HEK293 (cell line): ENCODE measurements at regions not wholly inside any gene's neighbourhood (a gene's known extent, or its start where the extent isn't known, plus 50 kb on each side); places are given as distances from the start of the nearest gene placed in this dataset.

Experiments
- CTCF ChIA-PET: fragments of 350-600 bp; formaldehyde crosslinking; extraction: SDS; loops from one replicate; lab custom pipeline; 2021; ENCODE audit warnings: antibody characterized with exemption; lab: Yijun Ruan, JAX
- POLR2A ChIA-PET: fragments of 300-600 bp; formaldehyde crosslinking; extraction: SDS; loops from one replicate; lab custom pipeline; 2020; ENCODE audit warnings: antibody characterized with exemption, inconsistent platforms; lab: Yijun Ruan, JAX
- H3K27ac ChIP-seq: fragments of 200-500 bp; sonication (Bioruptor generic); 2 replicates; pipeline ENCODE4 v1.5.1; 2014; ENCODE audit warnings: low read depth, low read length, control low read depth, inconsistent platforms; ENCODE audit errors: extremely low read depth
- H3K36me3 ChIP-seq, 2 experiments: fragments of 200-500 bp in 1 of 2; sonication (Bioruptor generic) in 1 of 2; 1 replicate in 1 of 2; 2 replicates in 1 of 2; pipeline ENCODE4 v1.5.1; 2014 to 2017; ENCODE audit warnings: inconsistent platforms in 2 of 2, low read length in 2 of 2; ENCODE audit not compliant: control insufficient read depth in 2 of 2, insufficient read depth in 1 of 2
- H3K4me1 ChIP-seq: fragments of 200-500 bp; sonication (Bioruptor generic); 2 replicates; pipeline ENCODE4 v1.5.1; 2014; ENCODE audit warnings: mild to moderate bottlenecking, low read length, inconsistent platforms; ENCODE audit not compliant: control insufficient read depth, insufficient read depth
- H3K4me3 ChIP-seq: 2 replicates; pipeline ENCODE4 v1.5.1; 2011; ENCODE audit warnings: low read depth, mild to moderate bottlenecking, control low read depth, low read length, moderate library complexity
- H3K9me3 ChIP-seq: fragments of 200-500 bp; sonication (Bioruptor generic); 2 replicates; pipeline ENCODE4 v1.5.1; 2014; ENCODE audit warnings: low read depth, low read length, inconsistent platforms; ENCODE audit not compliant: control insufficient read depth, insufficient read depth
- ATF2 ChIP-seq: fragments of 450-650 bp; formaldehyde crosslinking; IDR thresholded peaks from 2 replicates; pipeline ENCODE4 v1.5.1; 2016; ENCODE audit warnings: missing biosample characterization, missing genetic modification characterization, low read depth
- BCL11A ChIP-seq: fragments of 450-650 bp; formaldehyde crosslinking; IDR thresholded peaks from 2 replicates; pipeline ENCODE4 v1.5.1; 2016; ENCODE audit warnings: low read depth, missing biosample characterization, missing genetic modification characterization
- GLIS2 ChIP-seq: fragments of 450-650 bp; formaldehyde crosslinking; IDR thresholded peaks from 2 replicates; pipeline ENCODE4 v1.5.1; 2016; ENCODE audit warnings: missing biosample characterization, missing genetic modification characterization
- KLF10 ChIP-seq: fragments of 450-650 bp; IDR thresholded peaks from 2 replicates; pipeline ENCODE4 v1.5.1; 2018; ENCODE audit warnings: missing biosample characterization, mild to moderate bottlenecking, missing genetic modification characterization
- KLF17 ChIP-seq: fragments of 450-650 bp; formaldehyde crosslinking; IDR thresholded peaks from 2 replicates; pipeline ENCODE4 v1.5.1; 2016; ENCODE audit warnings: missing biosample characterization, missing genetic modification characterization
- PBX3 ChIP-seq: sonication (generic); formaldehyde crosslinking; IDR thresholded peaks from 2 replicates; pipeline ENCODE4 v1.8.1; 2022; ENCODE audit warnings: mild to moderate bottlenecking, moderate library complexity, missing genetic modification reagents
- PRDM10 ChIP-seq: fragments of 450-650 bp; formaldehyde crosslinking; IDR thresholded peaks from 2 replicates; pipeline ENCODE4 v1.5.1; 2016; ENCODE audit warnings: missing biosample characterization, missing genetic modification characterization
- SCRT2 ChIP-seq: fragments of 450-650 bp; formaldehyde crosslinking; IDR thresholded peaks from 2 replicates; pipeline ENCODE4 v1.5.1; 2016; ENCODE audit warnings: missing biosample characterization, missing genetic modification characterization
- ZNF157 ChIP-seq: fragments of 450-650 bp; formaldehyde crosslinking; IDR thresholded peaks from 2 replicates; pipeline ENCODE4 v1.5.1; 2016; ENCODE audit warnings: missing biosample characterization, missing genetic modification characterization
- ZNF24 ChIP-seq: fragments of 450-650 bp; formaldehyde crosslinking; IDR thresholded peaks from 2 replicates; pipeline ENCODE4 v1.5.1; 2016; ENCODE audit warnings: missing biosample characterization, missing genetic modification characterization
- ZNF335 ChIP-seq: fragments of 450-650 bp; formaldehyde crosslinking; conservative IDR thresholded peaks from 2 replicates; pipeline ENCODE4 v1.5.1; 2016; ENCODE audit warnings: missing biosample characterization, missing genetic modification characterization
- ZNF398 ChIP-seq: fragments of 450-650 bp; formaldehyde crosslinking; IDR thresholded peaks from 2 replicates; pipeline ENCODE4 v1.5.1; 2017; ENCODE audit warnings: missing biosample characterization, missing genetic modification characterization
- ZNF423 ChIP-seq: fragments of 450-650 bp; formaldehyde crosslinking; IDR thresholded peaks from 2 replicates; pipeline ENCODE4 v1.5.1; 2016; ENCODE audit warnings: missing biosample characterization, missing genetic modification characterization
- ZNF629 ChIP-seq: fragments of 450-650 bp; formaldehyde crosslinking; IDR thresholded peaks from 2 replicates; pipeline ENCODE4 v1.5.1; 2017; ENCODE audit warnings: missing biosample characterization, missing genetic modification characterization
- ZNF664 ChIP-seq: fragments of 450-650 bp; formaldehyde crosslinking; IDR thresholded peaks from 2 replicates; pipeline ENCODE4 v1.5.1; 2016; ENCODE audit warnings: missing biosample characterization, missing genetic modification characterization
- ZNF692 ChIP-seq: fragments of 450-650 bp; formaldehyde crosslinking; IDR thresholded peaks from 2 replicates; pipeline ENCODE4 v1.5.1; 2016; ENCODE audit warnings: missing biosample characterization, missing genetic modification characterization
- ZNF704 ChIP-seq: fragments of 450-650 bp; formaldehyde crosslinking; IDR thresholded peaks from 2 replicates; pipeline ENCODE4 v1.5.1; 2016; ENCODE audit warnings: missing biosample characterization, missing genetic modification characterization

GRCh38 chr5:111836426-111836825, 79.4 kb upstream of the NREP start (continued):
- TF ChIP-seq PRDM10 (tag by site-specific recombination): no peak
- TF ChIP-seq KLF17 (tag by site-specific recombination): no peak
- TF ChIP-seq ZNF398 (tag by site-specific recombination): no peak

- no peaks in the 10 kb centered on the region for H3K9me3 ChIP-seq
- TF ChIP-seq GLIS2 (tag by site-specific recombination) (no peak), ZNF157 (no peak), ZNF24 (tag by site-specific recombination) (no peak), BCL11A (tag by site-specific recombination) (no peak), ZNF629 (tag by site-specific recombination) (no peak), PBX3 (CRISPR knock-in tag) (no peak)
- TF ChIP-seq, all 188 proteins: peak for 0
- Histone ChIP-seq H3K27ac (no peak overlapping the region), H3K4me3 (no peak overlapping the region), H3K36me3 (no peaks in the 10 kb centered on the region), H3K4me1 (no peaks in the 10 kb centered on the region)
- POLR2A ChIA-PET: no interaction called here
- CTCF ChIA-PET: interaction anchor here (0.6 kb wide), 1 partner anchor 260 kb away, joined by 3 read pairs; no protein-coding TSS in a partner anchor
These were observed 78.1 kb upstream of the NREP start for GRCh38 chr5:111834926-111835599.

GRCh38 chr5:111830333-111830732, 73.3 kb upstream of the NREP start:
- POLR2A ChIA-PET: no interaction called here
- H3K4me1 ChIP-seq: no peaks in the 10 kb centered on the region
- H3K36me3 ChIP-seq: no peaks in the 10 kb centered on the region
- TF ChIP-seq SCRT2 (tag by site-specific recombination) (peak; percentile 91), KLF10 (tag by site-specific recombination) (peak; percentile 77), ZNF692 (tag by site-specific recombination) (peak; percentile 84), ZNF423 (no peak), ZNF629 (tag by site-specific recombination) (0 out of 2 replicates have a peak, but pooled peaks have one; percentile 20), ZNF335 (tag by site-specific recombination) (0 out of 2 replicates have a peak, but pooled peaks have one; percentile 35), ZNF704 (tag by site-specific recombination) (no peak), ZNF664 (tag by site-specific recombination) (no peak), ATF2 (tag by site-specific recombination) (no peak)
- TF ChIP-seq, all 188 proteins: peak for 5
- Histone ChIP-seq H3K9me3 (no peaks in the 10 kb centered on the region), H3K4me3 (no peak overlapping the region), H3K27ac (no peak overlapping the region)
- CTCF ChIA-PET: interaction anchor here (0.6 kb wide), 2 partner anchors 449 to 610 kb away, joined by 3 read pairs; no protein-coding TSS in a partner anchor
